ENCODE measurements at regions not wholly inside any gene's neighbourhood (a gene's known extent, or its start where the extent isn't known, plus 50 kb on each side); places are given as distances from the start of the nearest gene placed in this dataset.

GRCh38 chrX:9390693-9391368 lies 74.0 kb upstream of the TBL1X start:
- Mint-ChIP-seq H3K27ac (no peak overlapping the region), H3K9me3 (no peaks in the 10 kb centered on the region), H3K27me3 (no peaks in the 10 kb centered on the region), H3K4me1 (ENCODE audit: unreplicated experiment) (no peaks in the 10 kb centered on the region), H3K36me3 (no peaks in the 10 kb centered on the region), H3K4me3 (no peak overlapping the region)
- DNase-seq (ENCODE audit: extremely low spot score, unreplicated experiment), result no peak
- TF ChIP-seq, protein P1, sequence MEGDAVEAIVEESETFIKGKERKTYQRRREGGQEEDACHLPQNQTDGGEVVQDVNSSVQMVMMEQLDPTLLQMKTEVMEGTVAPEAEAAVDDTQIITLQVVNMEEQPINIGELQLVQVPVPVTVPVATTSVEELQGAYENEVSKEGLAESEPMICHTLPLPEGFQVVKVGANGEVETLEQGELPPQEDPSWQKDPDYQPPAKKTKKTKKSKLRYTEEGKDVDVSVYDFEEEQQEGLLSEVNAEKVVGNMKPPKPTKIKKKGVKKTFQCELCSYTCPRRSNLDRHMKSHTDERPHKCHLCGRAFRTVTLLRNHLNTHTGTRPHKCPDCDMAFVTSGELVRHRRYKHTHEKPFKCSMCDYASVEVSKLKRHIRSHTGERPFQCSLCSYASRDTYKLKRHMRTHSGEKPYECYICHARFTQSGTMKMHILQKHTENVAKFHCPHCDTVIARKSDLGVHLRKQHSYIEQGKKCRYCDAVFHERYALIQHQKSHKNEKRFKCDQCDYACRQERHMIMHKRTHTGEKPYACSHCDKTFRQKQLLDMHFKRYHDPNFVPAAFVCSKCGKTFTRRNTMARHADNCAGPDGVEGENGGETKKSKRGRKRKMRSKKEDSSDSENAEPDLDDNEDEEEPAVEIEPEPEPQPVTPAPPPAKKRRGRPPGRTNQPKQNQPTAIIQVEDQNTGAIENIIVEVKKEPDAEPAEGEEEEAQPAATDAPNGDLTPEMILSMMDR (conservative IDR thresholded peaks at IDR 0.05), result no peak

- TF ChIP-seq, protein P1 (conservative IDR thresholded peaks at IDR 0.05), result no peak
- no peak for DNase-seq (ENCODE audit: extremely low spot score, unreplicated experiment)
- H3K9me3 Mint-ChIP-seq, result peaks cover 5% of the 10 kb centered on the region
- no peaks in the 10 kb centered on the region for H3K27me3 Mint-ChIP-seq
- H3K4me3 Mint-ChIP-seq, result no peak overlapping the region
- H3K4me1 Mint-ChIP-seq (ENCODE audit: unreplicated experiment), result peaks cover 5% of the 10 kb centered on the region
- H3K27ac Mint-ChIP-seq, result no peak overlapping the region
- H3K36me3 Mint-ChIP-seq, result no peaks in the 10 kb centered on the region
These were observed 72.4 kb upstream of the TBL1X start for GRCh38 chrX:9392445-9392844.

DNA sequence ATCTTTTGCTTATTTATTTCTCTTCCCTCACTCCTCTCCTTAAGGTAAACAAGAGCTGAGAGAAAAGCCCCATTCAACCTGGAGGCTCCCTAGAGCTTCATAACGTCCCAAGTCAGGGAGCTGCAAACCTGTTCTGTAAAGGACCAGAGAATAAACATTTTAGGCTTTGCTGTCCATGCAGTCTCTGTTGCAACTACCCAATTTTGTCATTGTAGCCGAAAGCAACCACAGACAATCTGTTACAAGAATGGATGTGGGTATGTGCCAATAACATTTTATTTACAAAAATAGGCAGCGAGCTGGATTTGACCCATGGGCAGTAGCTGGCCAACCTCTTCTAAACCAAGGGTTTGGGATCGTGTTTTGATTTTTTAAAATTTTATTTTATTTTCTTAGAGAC lies 71.3 kb upstream of the TBL1X start:
- no peaks in the 10 kb centered on the region for H3K27me3 Mint-ChIP-seq
- H3K4me1 Mint-ChIP-seq (ENCODE audit: unreplicated experiment), result peaks cover 5% of the 10 kb centered on the region
- DNase-seq (ENCODE audit: extremely low spot score, unreplicated experiment), result no peak
- H3K36me3 Mint-ChIP-seq, result no peaks in the 10 kb centered on the region
- TF ChIP-seq, protein P1 (conservative IDR thresholded peaks at IDR 0.05), result no peak
- no peak overlapping the region for H3K4me3 Mint-ChIP-seq
- H3K27ac Mint-ChIP-seq, result no peak overlapping the region
- H3K9me3 Mint-ChIP-seq, result peaks cover 5% of the 10 kb centered on the region

- H3K36me3 Mint-ChIP-seq, result no peaks in the 10 kb centered on the region
- H3K4me1 Mint-ChIP-seq (ENCODE audit: unreplicated experiment), result peaks cover 5% of the 10 kb centered on the region
- DNase-seq (ENCODE audit: extremely low spot score, unreplicated experiment), result no peak
- no peak overlapping the region for H3K4me3 Mint-ChIP-seq
- no peaks in the 10 kb centered on the region for H3K27me3 Mint-ChIP-seq
- TF ChIP-seq, protein P1 (conservative IDR thresholded peaks at IDR 0.05), result no peak
- H3K9me3 Mint-ChIP-seq, result peaks cover 5% of the 10 kb centered on the region
- no peak overlapping the region for H3K27ac Mint-ChIP-seq
These were observed 70.6 kb upstream of the TBL1X start for GRCh38 chrX:9394212-9394611.

DNA sequence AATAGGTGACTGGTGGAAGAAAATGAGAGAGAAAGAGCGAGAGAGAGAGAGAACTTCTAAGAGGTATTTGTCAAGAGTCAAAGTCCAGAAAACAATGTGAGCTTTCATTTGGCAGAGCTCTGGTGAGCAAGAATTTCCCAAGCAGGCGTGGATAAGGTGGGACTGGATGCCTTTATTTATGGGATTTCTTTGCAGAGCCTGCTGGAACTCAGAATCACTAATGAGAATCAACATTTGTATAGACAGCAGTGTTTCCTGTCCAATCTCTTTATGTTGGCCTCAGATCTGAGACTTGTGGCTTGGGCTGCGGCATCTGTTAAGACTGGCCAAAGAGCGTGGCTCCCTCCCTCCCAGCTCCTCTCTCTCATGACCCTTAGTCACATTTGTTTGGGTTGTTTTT lies 67.9 kb upstream of the TBL1X start:
- Mint-ChIP-seq H3K36me3 (no peaks in the 10 kb centered on the region), H3K4me3 (no peak overlapping the region), H3K27ac (no peak overlapping the region), H3K4me1 (ENCODE audit: unreplicated experiment) (peaks cover 5% of the 10 kb centered on the region), H3K27me3 (no peaks in the 10 kb centered on the region), H3K9me3 (peaks cover 9% of the 10 kb centered on the region)
- TF ChIP-seq, protein P1 (conservative IDR thresholded peaks at IDR 0.05), result no peak
- DNase-seq (ENCODE audit: extremely low spot score, unreplicated experiment), result no peak
